ENCODE measurements at regions not wholly inside any gene's neighbourhood (a gene's known extent, or its start where the extent isn't known, plus 50 kb on each side); places are given as distances from the start of the nearest gene placed in this dataset.
"Not testable (repeated sequence)": the region's sequence is repeated elsewhere in the genome, so short reads cannot be mapped to it uniquely, and the experiment has no call there.

GRCh38 chr2:242076184-242076583, 206.7 kb downstream of the RTP5 start:
- not testable (repeated sequence) for TF ChIP-seq CTCF (conservative IDR thresholded peaks at IDR 0.05); ZFX (IDR thresholded peaks at IDR 0.05)
